B cell (primary cell): ENCODE measurements at regions not wholly inside any gene's neighbourhood (a gene's known extent, or its start where the extent isn't known, plus 50 kb on each side); places are given as distances from the start of the nearest gene placed in this dataset.
"Not testable (repeated sequence)": the region's sequence is repeated elsewhere in the genome, so short reads cannot be mapped to it uniquely, and the experiment has no call there.

Source experiments
- ATAC-seq: fragments of 200-7000 bp; cut with Tn5 transposase; one replicate; pipeline ENCODE4 v1.10.0; 2021; ENCODE audit warnings: low read depth, mild to moderate bottlenecking, moderate number of reproducible peaks, moderate library complexity
- CTCF ChIA-PET: fragments of 350-600 bp; sonication (Branson Sonifier 250); formaldehyde crosslinking; loops from one replicate; lab custom pipeline; 2021; ENCODE audit warnings: antibody characterized with exemption, inconsistent platforms; lab: Charles Lee
- POLR2A ChIA-PET: fragments of 350-600 bp; sonication (Branson Sonifier 250); formaldehyde crosslinking; loops from one replicate; lab custom pipeline; 2021; ENCODE audit warnings: antibody characterized with exemption; lab: Charles Lee
- DNase-seq: peaks from one replicate; pipeline ENCODE4 v3.0.0; 2013
- H2AFZ ChIP-seq: 2 replicates; pipeline ENCODE4 v1.6.1; 2012; ENCODE audit warnings: mild to moderate bottlenecking, low read depth, low read length; ENCODE audit not compliant: insufficient read depth, poor library complexity, severe bottlenecking
- H3K27ac ChIP-seq, 2 donors: 1 replicate in 1 of 2; 2 replicates in 1 of 2; pipeline ENCODE4 v1.5.1; 2012 to 2013; ENCODE audit warnings: low read length in 2 of 2, mild to moderate bottlenecking in 2 of 2, moderate library complexity in 1 of 2
- H3K27me3 ChIP-seq, 4 experiments: fragments of 200-600 bp in 1 of 4; sonication (generic) in 1 of 4; replicated peaks in 1 of 4; 1 replicate in 2 of 4; 2 replicates in 2 of 4; pipeline versions ENCODE4 v1.6.1 to v1.7.0; 2013 to 2016; ENCODE audit warnings: low read length in 3 of 4, mild to moderate bottlenecking in 2 of 4, mixed read lengths in 1 of 4, moderate library complexity in 1 of 4; ENCODE audit not compliant: insufficient read depth in 4 of 4, control insufficient read depth in 3 of 4; ENCODE audit errors: control extremely low read depth in 1 of 4
- H3K36me3 ChIP-seq, 2 experiments: replicated peaks in 1 of 2; 1 replicate in 1 of 2; 2 replicates in 1 of 2; pipeline versions ENCODE4 v1.6.1 to v1.7.1; 2013; ENCODE audit warnings: low read length in 1 of 2; ENCODE audit not compliant: insufficient read depth in 2 of 2, control insufficient read depth in 1 of 2; ENCODE audit errors: control extremely low read depth in 1 of 2, extremely low read depth in 1 of 2
- H3K4me1 ChIP-seq, 2 donors: fragments of 200-600 bp in 1 of 2; sonication (generic) in 1 of 2; 1 replicate in 1 of 2; 2 replicates in 1 of 2; pipeline versions ENCODE4 v1.5.1 to v1.6.1; 2013 to 2017; ENCODE audit warnings: low read length in 2 of 2; ENCODE audit not compliant: control insufficient read depth in 2 of 2, insufficient read depth in 2 of 2
- H3K4me2 ChIP-seq: replicated peaks from 2 replicates; pipeline ENCODE3; 2012; ENCODE audit warnings: mild to moderate bottlenecking, low read depth, low read length; ENCODE audit not compliant: poor library complexity, severe bottlenecking
- H3K4me3 ChIP-seq, 5 experiments: fragments of 200-600 bp in 1 of 5; sonication (generic) in 1 of 5; 1 replicate in 3 of 5; 2 replicates in 2 of 5; pipeline versions ENCODE4 v1.5.1 to v1.7.0; 2011 to 2016; ENCODE audit warnings: low read length in 4 of 5, mild to moderate bottlenecking in 4 of 5, low read depth in 2 of 5, control low read depth in 1 of 5, moderate library complexity in 1 of 5; ENCODE audit not compliant: insufficient read depth in 1 of 5; ENCODE audit errors: control extremely low read depth in 1 of 5, extremely low read depth in 1 of 5
- H3K79me2 ChIP-seq: fragments of 200-600 bp; sonication (generic); one replicate; pipeline ENCODE4 v1.6.0; 2016; ENCODE audit warnings: low read length; ENCODE audit not compliant: control insufficient read depth, insufficient read depth
- H3K9ac ChIP-seq: fragments of 200-600 bp; sonication (generic); 2 replicates; pipeline ENCODE4 v1.6.1; 2017; ENCODE audit warnings: mild to moderate bottlenecking, low read length, moderate library complexity
- H3K9me3 ChIP-seq, 3 donors: one replicate each; pipeline versions ENCODE4 v1.6.1 to v1.7.1; 2013; ENCODE audit warnings: low read length in 2 of 3; ENCODE audit not compliant: control insufficient read depth in 2 of 3, insufficient read depth in 1 of 3; ENCODE audit errors: control extremely low read depth in 1 of 3
- H4K20me1 ChIP-seq: 2 replicates; pipeline ENCODE4 v1.6.0; 2012; ENCODE audit warnings: mild to moderate bottlenecking, low read length; ENCODE audit not compliant: insufficient read depth, control insufficient read depth, poor library complexity, severe bottlenecking
- H3K27ac Mint-ChIP-seq: one replicate; pipeline ENCODE4 v1.8.0; 2021; ENCODE audit warnings: mixed read lengths
- H3K27me3 Mint-ChIP-seq: one replicate; pipeline ENCODE4 v1.8.0; 2021; ENCODE audit warnings: mixed read lengths
- H3K4me1 Mint-ChIP-seq: one replicate; pipeline ENCODE4 v1.8.0; 2021; ENCODE audit warnings: mixed read lengths
- H3K4me3 Mint-ChIP-seq: one replicate; pipeline ENCODE4 v1.8.0; 2021; ENCODE audit warnings: mixed read lengths
- H3K9me3 Mint-ChIP-seq: one replicate; pipeline ENCODE4 v1.8.0; 2022; ENCODE audit warnings: mixed read lengths; ENCODE audit not compliant: insufficient read depth
- EZH2 ChIP-seq: IDR thresholded peaks from 2 replicates; pipeline ENCODE4 v1.6.1; 2012; ENCODE audit warnings: borderline replicate concordance, low read depth, mild to moderate bottlenecking, moderate library complexity, low read length; ENCODE audit not compliant: insufficient read depth, poor library complexity, severe bottlenecking
- WGBS: methylation state at CpG from one replicate; pipeline ENCODE4 v1.1.5; 2013; ENCODE audit warnings: missing lambda C conversion rate; ENCODE audit not compliant: insufficient coverage; 5-methylcytosine and 5-hydroxymethylcytosine counted together
- intact Hi-C: fragments of 100-400 bp; cut with micrococcal nuclease; formaldehyde crosslinking; loops from one replicate; pipeline ENCODE4 v1.10.0; 2022
- TF ChIP-seq, protein P1 (sequence below): fragments of 200-600 bp; IDR thresholded peaks from one replicate; pipeline ENCODE4 v1.8.0; 2022; ENCODE audit warnings: antibody characterized with exemption, mild to moderate bottlenecking

DNA sequence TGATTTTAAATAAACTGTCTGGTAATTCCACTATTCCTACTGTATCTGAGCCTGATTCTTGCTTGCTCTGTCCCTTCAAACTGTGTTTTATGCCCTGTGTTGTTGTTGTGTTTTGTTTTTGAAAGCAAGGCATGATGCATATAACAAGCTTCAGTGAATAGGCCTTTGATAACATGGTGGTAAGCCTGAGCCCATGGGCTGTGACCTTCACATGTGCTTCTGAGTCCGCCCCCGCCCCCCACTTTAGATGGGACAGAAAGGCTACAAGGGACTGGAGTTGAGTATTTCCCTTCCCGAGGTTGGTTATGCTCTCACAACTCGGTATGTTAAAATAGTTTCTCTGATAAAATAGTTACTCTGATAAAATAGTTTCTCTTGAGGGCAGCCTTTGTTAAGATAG, 119.0 kb upstream of the WNT7A start:
- Mint-ChIP-seq H3K4me1 (no peaks in the 10 kb centered on the region), H3K9me3 (peaks cover 3% of the 10 kb centered on the region), H3K27me3 (peaks cover 20% of the 10 kb centered on the region), H3K27ac (no peak overlapping the region), H3K4me3 (no peak overlapping the region)
- Histone ChIP-seq H3K79me2 (no peaks in the 10 kb centered on the region), H3K9me3 (peaks cover 0 to 15% (median 0%) of the 10 kb centered on the region in 3 donors), H3K4me2 (no peak overlapping the region), H3K4me3 (no peak overlapping the region), H3K36me3 (no peaks in the 10 kb centered on the region), H3K27me3 (no peaks in the 10 kb centered on the region), H2AFZ (no peak overlapping the region), H3K4me1 (no peaks in the 10 kb centered on the region), H3K9ac (no peak overlapping the region), H4K20me1 (no peaks in the 10 kb centered on the region), H3K27ac (no peak overlapping the region)
- DNase-seq = no peak
- intact Hi-C loops = no loop called here
- 90% methylated on average over 2 of the region's 4 CpGs for WGBS
- no peak for ATAC-seq
- no peak for TF ChIP-seq EZH2
- TF ChIP-seq, protein P1, sequence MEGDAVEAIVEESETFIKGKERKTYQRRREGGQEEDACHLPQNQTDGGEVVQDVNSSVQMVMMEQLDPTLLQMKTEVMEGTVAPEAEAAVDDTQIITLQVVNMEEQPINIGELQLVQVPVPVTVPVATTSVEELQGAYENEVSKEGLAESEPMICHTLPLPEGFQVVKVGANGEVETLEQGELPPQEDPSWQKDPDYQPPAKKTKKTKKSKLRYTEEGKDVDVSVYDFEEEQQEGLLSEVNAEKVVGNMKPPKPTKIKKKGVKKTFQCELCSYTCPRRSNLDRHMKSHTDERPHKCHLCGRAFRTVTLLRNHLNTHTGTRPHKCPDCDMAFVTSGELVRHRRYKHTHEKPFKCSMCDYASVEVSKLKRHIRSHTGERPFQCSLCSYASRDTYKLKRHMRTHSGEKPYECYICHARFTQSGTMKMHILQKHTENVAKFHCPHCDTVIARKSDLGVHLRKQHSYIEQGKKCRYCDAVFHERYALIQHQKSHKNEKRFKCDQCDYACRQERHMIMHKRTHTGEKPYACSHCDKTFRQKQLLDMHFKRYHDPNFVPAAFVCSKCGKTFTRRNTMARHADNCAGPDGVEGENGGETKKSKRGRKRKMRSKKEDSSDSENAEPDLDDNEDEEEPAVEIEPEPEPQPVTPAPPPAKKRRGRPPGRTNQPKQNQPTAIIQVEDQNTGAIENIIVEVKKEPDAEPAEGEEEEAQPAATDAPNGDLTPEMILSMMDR = no peak
- ChIA-PET CTCF (no interaction called here), POLR2A (no interaction called here)

DNA sequence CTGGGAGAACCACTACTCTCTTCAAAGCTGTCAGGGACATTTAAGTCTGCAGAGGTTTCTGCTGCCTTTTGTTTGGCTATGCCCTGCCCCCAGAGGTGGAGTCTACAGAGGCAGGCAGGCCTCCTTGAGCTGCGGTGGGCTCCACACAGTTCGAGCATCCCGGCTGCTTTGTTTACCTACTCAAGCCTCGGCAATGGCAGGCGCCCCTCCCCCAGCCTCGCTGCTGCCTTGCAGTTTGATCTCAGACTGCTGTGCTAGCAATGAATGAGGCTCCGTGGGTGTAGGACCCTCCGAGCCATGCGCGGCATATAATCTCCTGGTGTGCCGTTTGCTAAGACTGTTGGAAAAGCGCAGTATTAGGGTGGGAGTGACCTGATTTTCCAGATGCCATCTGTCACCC, 115.3 kb upstream of the WNT7A start:
- H3K9me3 Mint-ChIP-seq, H3K27ac Mint-ChIP-seq, intact Hi-C loops, H3K4me1 Mint-ChIP-seq, H4K20me1 ChIP-seq, CTCF ChIA-PET, H3K4me2 ChIP-seq, H3K4me3 ChIP-seq, POLR2A ChIA-PET, ATAC-seq, H3K4me3 Mint-ChIP-seq, H3K27ac ChIP-seq, H3K9ac ChIP-seq, H3K27me3 ChIP-seq, H3K4me1 ChIP-seq, H3K79me2 ChIP-seq, H3K36me3 ChIP-seq, H2AFZ ChIP-seq, DNase-seq: not testable (repeated sequence)
- peaks cover 15% of the 10 kb centered on the region for H3K27me3 Mint-ChIP-seq
- 93% methylated on average over 12 of the region's 12 CpGs for WGBS
- peaks cover 0 to 15% (median 0%) of the 10 kb centered on the region in 3 donors for H3K9me3 ChIP-seq

DNA sequence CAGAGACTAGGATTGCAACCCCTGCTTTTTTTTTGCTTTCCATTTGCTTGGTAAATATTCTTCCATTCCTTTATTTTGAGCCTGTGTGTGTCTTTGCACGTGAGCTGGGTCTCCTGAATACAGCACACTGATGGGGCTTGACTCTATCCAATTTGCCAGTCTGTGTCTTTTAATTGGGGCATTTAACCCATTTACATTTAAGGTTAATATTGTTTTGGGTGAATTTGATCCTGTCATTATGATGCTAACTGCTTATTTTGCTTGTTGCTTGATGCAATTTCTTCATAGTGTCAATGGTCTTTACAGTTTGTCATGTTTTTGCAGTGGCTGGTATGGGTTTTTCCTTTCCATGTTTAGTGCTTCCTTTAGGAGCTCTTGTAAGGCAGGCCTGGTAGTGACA, 109.1 kb upstream of the WNT7A start:
- H4K20me1 ChIP-seq, ATAC-seq, H3K4me1 Mint-ChIP-seq, H3K79me2 ChIP-seq, H3K36me3 ChIP-seq, H3K27me3 ChIP-seq, H3K4me3 ChIP-seq, CTCF ChIA-PET, POLR2A ChIA-PET, H3K27ac ChIP-seq, H3K4me2 ChIP-seq, H3K4me1 ChIP-seq, H3K9me3 ChIP-seq, H3K4me3 Mint-ChIP-seq, H3K9ac ChIP-seq, H3K27me3 Mint-ChIP-seq, DNase-seq, H3K27ac Mint-ChIP-seq, intact Hi-C loops, H2AFZ ChIP-seq: not testable (repeated sequence)
- WGBS = no CpG with 5 or more reads among the region's 1 CpG
- H3K9me3 Mint-ChIP-seq = peaks cover 11% of the 10 kb centered on the region
